ENCODE measurements at regions not wholly inside any gene's neighbourhood (a gene's known extent, or its start where the extent isn't known, plus 50 kb on each side); places are given as distances from the start of the nearest gene placed in this dataset.

DNA sequence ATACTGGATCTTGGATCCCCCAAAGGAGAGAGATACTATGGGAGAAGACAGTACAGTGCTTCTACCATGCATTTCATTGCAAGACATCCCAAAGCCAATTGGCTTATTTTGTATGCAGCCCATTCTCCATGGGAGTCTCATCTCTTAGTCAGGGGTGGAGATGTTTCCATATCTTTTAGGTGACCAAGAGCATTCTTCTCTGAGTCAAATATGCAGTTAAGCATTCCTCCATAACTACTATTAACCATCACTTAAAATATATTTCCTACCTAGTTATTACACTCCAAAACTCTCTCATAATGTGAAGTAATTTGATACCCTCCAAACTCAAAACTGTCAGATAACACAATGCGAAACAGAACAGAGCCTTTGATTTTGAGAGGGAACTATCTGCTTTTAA lies 542.6 kb downstream of the HDGFL1 start:
- POLR2A ChIA-PET = no interaction called here

DNA sequence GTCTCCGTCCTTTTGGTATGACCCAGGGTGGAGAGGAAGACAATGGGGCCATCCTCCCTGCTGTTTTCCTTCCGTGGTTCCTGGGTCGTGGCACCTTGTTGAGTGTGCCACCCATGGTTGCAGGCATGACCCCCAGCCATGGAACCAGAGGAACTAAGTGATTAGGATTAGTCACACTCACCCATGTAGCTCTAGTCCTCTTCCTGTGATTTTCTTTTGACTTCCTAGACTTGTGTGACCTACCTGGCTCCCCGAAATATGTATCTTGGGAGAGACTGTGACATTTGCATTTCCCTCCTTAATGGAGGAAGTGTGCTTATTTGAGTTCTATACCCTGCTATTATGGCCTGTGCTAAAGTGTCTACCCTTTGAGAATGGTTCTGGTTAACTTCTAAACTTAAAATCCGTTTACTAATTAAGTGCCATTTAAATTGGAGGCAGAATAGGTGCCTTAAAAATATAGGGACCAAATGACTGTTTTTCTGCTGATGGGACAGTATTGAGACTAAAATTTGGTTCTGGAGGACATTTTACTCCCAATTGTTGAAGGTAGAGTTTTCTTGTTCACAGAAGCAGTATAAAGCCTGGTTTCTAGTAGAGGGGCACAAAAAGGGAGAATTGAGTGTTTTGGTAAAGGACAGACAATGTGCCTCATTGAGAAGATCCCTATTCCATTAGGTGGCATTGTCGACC lies 545.6 kb downstream of the HDGFL1 start:
- Histone ChIP-seq H3K36me3 (replicated peaks in 1 of 2; ENCODE audit: control insufficient read depth in 1 of 2, insufficient read depth in 2 of 2, low read length in 2 of 2) (no peaks in the 10 kb centered on the region), H3K27me3 (ENCODE audit: control insufficient read depth in 1 of 2, insufficient read depth in 2 of 2, low read length in 2 of 2) (no peaks in the 10 kb centered on the region), H3K9ac (ENCODE audit: insufficient read depth, low read depth, low read length) (no peak overlapping the region), H3K4me3 (replicated peaks in 1 of 3; ENCODE audit: insufficient read depth in 1 of 3, low read depth in 2 of 3, low read length in 3 of 3) (no peak overlapping the region), H3K9me3 (ENCODE audit: low read length) (peaks cover 97% of the 10 kb centered on the region), H3K4me1 (ENCODE audit: insufficient read depth, low read length) (no peaks in the 10 kb centered on the region), H3K79me2 (ENCODE audit: insufficient read depth, low read length) (no peaks in the 10 kb centered on the region), H3K4me2 (ENCODE audit: low read depth, low read length) (no peak overlapping the region), H3K27ac (ENCODE audit: extremely low read length, insufficient read depth, low read length) (no peak overlapping the region), H2AFZ (ENCODE audit: low read length) (no peak overlapping the region), H4K20me1 (ENCODE audit: insufficient read depth, low read length) (no peaks in the 10 kb centered on the region)
- POLR2A ChIA-PET = no interaction called here
- CTCF ChIA-PET (ENCODE audit: low intra/inter-chr PET ratio, low total read pairs) = no interaction called here
- BruUV-seq (replicated peaks) = no TSS peak
- WGBS (ENCODE audit: low lambda C conversion rate) = 2% methylated on average over 6 of the region's 6 CpGs
- no peak for ATAC-seq
- in situ Hi-C loops (cut with HindIII; ENCODE audit: extremely low pct_ligation_motif_present, low pct_unique_long_range_greater_than_20kb) (no loop called here), intact Hi-C loops (cut with micrococcal nuclease; ENCODE audit: unreplicated experiment) (no loop called here)
- no peak for DNase-seq (ENCODE audit: low spot score)
- no peak for FAIRE-seq
- TF ChIP-seq SRF (IDR thresholded peaks at IDR 0.05; ENCODE audit: low read depth, low read length) (no peak), MAFK (conservative IDR thresholded peaks at IDR 0.05 in 1 of 2, IDR thresholded peaks at IDR 0.05 in 1 of 2; ENCODE audit: low read length in 2 of 2) (peak; percentile 54 to 60), MAFF (IDR thresholded peaks at IDR 0.05; ENCODE audit: low read depth, low read length) (peak; percentile 49), ZNF616 (CRISPR knock-in tag; IDR thresholded peaks at IDR 0.05; ENCODE audit: low read depth) (peak; percentile 90)
- TF ChIP-seq, protein P1, sequence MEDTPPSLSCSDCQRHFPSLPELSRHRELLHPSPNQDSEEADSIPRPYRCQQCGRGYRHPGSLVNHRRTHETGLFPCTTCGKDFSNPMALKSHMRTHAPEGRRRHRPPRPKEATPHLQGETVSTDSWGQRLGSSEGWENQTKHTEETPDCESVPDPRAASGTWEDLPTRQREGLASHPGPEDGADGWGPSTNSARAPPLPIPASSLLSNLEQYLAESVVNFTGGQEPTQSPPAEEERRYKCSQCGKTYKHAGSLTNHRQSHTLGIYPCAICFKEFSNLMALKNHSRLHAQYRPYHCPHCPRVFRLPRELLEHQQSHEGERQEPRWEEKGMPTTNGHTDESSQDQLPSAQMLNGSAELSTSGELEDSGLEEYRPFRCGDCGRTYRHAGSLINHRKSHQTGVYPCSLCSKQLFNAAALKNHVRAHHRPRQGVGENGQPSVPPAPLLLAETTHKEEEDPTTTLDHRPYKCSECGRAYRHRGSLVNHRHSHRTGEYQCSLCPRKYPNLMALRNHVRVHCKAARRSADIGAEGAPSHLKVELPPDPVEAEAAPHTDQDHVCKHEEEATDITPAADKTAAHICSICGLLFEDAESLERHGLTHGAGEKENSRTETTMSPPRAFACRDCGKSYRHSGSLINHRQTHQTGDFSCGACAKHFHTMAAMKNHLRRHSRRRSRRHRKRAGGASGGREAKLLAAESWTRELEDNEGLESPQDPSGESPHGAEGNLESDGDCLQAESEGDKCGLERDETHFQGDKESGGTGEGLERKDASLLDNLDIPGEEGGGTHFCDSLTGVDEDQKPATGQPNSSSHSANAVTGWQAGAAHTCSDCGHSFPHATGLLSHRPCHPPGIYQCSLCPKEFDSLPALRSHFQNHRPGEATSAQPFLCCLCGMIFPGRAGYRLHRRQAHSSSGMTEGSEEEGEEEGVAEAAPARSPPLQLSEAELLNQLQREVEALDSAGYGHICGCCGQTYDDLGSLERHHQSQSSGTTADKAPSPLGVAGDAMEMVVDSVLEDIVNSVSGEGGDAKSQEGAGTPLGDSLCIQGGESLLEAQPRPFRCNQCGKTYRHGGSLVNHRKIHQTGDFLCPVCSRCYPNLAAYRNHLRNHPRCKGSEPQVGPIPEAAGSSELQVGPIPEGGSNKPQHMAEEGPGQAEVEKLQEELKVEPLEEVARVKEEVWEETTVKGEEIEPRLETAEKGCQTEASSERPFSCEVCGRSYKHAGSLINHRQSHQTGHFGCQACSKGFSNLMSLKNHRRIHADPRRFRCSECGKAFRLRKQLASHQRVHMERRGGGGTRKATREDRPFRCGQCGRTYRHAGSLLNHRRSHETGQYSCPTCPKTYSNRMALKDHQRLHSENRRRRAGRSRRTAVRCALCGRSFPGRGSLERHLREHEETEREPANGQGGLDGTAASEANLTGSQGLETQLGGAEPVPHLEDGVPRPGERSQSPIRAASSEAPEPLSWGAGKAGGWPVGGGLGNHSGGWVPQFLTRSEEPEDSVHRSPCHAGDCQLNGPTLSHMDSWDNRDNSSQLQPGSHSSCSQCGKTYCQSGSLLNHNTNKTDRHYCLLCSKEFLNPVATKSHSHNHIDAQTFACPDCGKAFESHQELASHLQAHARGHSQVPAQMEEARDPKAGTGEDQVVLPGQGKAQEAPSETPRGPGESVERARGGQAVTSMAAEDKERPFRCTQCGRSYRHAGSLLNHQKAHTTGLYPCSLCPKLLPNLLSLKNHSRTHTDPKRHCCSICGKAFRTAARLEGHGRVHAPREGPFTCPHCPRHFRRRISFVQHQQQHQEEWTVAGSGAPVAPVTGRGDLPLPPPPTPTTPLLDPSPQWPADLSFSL (CRISPR knock-in tag; IDR thresholded peaks at IDR 0.05) = no peak

More for the DNA sequence above, 542.6 kb downstream of the HDGFL1 start:
- no peak overlapping the region for H3K27ac ChIP-seq (ENCODE audit: extremely low read length, insufficient read depth, low read length)
- TF ChIP-seq ZNF644 (CRISPR knock-in tag; IDR thresholded peaks at IDR 0.05; ENCODE audit: low read depth) (no peak), ZNF567 (CRISPR knock-in tag; IDR thresholded peaks at IDR 0.05; ENCODE audit: borderline replicate concordance) (no peak)
- TF ChIP-seq, protein P2, sequence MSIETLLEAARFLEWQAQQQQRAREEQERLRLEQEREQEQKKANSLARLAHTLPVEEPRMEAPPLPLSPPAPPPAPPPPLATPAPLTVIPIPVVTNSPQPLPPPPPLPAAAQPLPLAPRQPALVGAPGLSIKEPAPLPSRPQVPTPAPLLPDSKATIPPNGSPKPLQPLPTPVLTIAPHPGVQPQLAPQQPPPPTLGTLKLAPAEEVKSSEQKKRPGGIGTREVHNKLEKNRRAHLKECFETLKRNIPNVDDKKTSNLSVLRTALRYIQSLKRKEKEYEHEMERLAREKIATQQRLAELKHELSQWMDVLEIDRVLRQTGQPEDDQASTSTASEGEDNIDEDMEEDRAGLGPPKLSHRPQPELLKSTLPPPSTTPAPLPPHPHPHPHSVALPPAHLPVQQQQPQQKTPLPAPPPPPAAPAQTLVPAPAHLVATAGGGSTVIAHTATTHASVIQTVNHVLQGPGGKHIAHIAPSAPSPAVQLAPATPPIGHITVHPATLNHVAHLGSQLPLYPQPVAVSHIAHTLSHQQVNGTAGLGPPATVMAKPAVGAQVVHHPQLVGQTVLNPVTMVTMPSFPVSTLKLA (IDR thresholded peaks at IDR 0.05) = no peak
- H3K4me3 ChIP-seq (replicated peaks in 1 of 3; ENCODE audit: insufficient read depth in 1 of 3, low read depth in 2 of 3, low read length in 3 of 3) = no peak overlapping the region
- 26% methylated on average over 1 of the region's 1 CpG for WGBS (ENCODE audit: low lambda C conversion rate)
- DNase-seq (ENCODE audit: low spot score) (no peak), ATAC-seq (no peak), FAIRE-seq (no peak)
- CTCF ChIA-PET (ENCODE audit: low intra/inter-chr PET ratio, low total read pairs) = no interaction called here
- H3K79me2 ChIP-seq (ENCODE audit: insufficient read depth, low read length) = no peaks in the 10 kb centered on the region
- H3K36me3 ChIP-seq (replicated peaks in 1 of 2; ENCODE audit: control insufficient read depth in 1 of 2, insufficient read depth in 2 of 2, low read length in 2 of 2) = no peaks in the 10 kb centered on the region
- H3K9ac ChIP-seq (ENCODE audit: insufficient read depth, low read depth, low read length) = no peak overlapping the region
- no peaks in the 10 kb centered on the region for H3K4me1 ChIP-seq (ENCODE audit: insufficient read depth, low read length)
- in situ Hi-C loops (cut with HindIII; ENCODE audit: extremely low pct_ligation_motif_present, low pct_unique_long_range_greater_than_20kb) = no loop called here
- intact Hi-C loops (cut with micrococcal nuclease; ENCODE audit: unreplicated experiment) = no loop called here
- BruUV-seq (replicated peaks) = no TSS peak
- no peak overlapping the region for H2AFZ ChIP-seq (ENCODE audit: low read length)
- H4K20me1 ChIP-seq (ENCODE audit: insufficient read depth, low read length) = no peaks in the 10 kb centered on the region
- no peaks in the 10 kb centered on the region for H3K27me3 ChIP-seq (ENCODE audit: control insufficient read depth in 1 of 2, insufficient read depth in 2 of 2, low read length in 2 of 2)
- no peak overlapping the region for H3K4me2 ChIP-seq (ENCODE audit: low read depth, low read length)
- peaks cover 98% of the 10 kb centered on the region for H3K9me3 ChIP-seq (ENCODE audit: low read length)

All from HepG2 (cell line).